Aorta (tissue), 5 donors: ENCODE measurements at regions not wholly inside any gene's neighbourhood (a gene's known extent, or its start where the extent isn't known, plus 50 kb on each side); places are given as distances from the start of the nearest gene placed in this dataset.

Experiments used
- ATAC-seq: fragments of 200-7000 bp; cut with Tn5 transposase; one replicate; pipeline ENCODE4 v1.9.1; 2022; ENCODE audit warnings: moderate library complexity; ENCODE audit not compliant: low FRiP score
- DNase-seq, 2 donors: peaks; one replicate each; pipeline ENCODE4 v3.0.0-alpha.2; 2020
- H3K27ac ChIP-seq, 2 donors: one replicate each; pipeline ENCODE4 v1.5.1; 2013; ENCODE audit warnings: low read length in 2 of 2, mild to moderate bottlenecking in 2 of 2, moderate library complexity in 2 of 2, control low read depth in 1 of 2, inconsistent platforms in 1 of 2, low read depth in 1 of 2
- H3K27me3 ChIP-seq, 2 donors: one replicate each; pipeline ENCODE4 v1.6.1; 2013; ENCODE audit warnings: control low read depth in 1 of 2, low read length in 1 of 2, mild to moderate bottlenecking in 1 of 2, moderate library complexity in 1 of 2; ENCODE audit not compliant: insufficient read depth in 2 of 2, control insufficient read depth in 1 of 2
- H3K36me3 ChIP-seq, 2 donors: one replicate each; pipeline ENCODE4 v1.6.1; 2013; ENCODE audit warnings: control low read depth in 1 of 2, low read length in 1 of 2, mild to moderate bottlenecking in 1 of 2; ENCODE audit not compliant: insufficient read depth in 2 of 2, control insufficient read depth in 1 of 2
- H3K4me1 ChIP-seq, 2 donors: one replicate each; pipeline ENCODE4 v1.6.1; 2013; ENCODE audit warnings: low read length in 2 of 2, control low read depth in 1 of 2, mild to moderate bottlenecking in 1 of 2, moderate library complexity in 1 of 2; ENCODE audit not compliant: insufficient read depth in 2 of 2, control insufficient read depth in 1 of 2
- H3K4me3 ChIP-seq, 2 donors: one replicate each; pipeline ENCODE4 v1.5.1; 2013; ENCODE audit warnings: low read length in 2 of 2, control low read depth in 1 of 2, mild to moderate bottlenecking in 1 of 2
- H3K9me3 ChIP-seq: one replicate; pipeline ENCODE4 v1.6.1; 2013; ENCODE audit warnings: mild to moderate bottlenecking, low read length; ENCODE audit not compliant: control insufficient read depth
- WGBS, 2 donors: extraction: QIAGEN DNeasy Blood & Tissue Kit; methylation state at CpG; one replicate each; pipeline ENCODE4 v1.1.7; 2013; 5-methylcytosine and 5-hydroxymethylcytosine counted together
- intact Hi-C, 2 donors: fragments of 100-400 bp; cut with DNase I; formaldehyde crosslinking; loops; one replicate each; pipeline versions ENCODE4 v1.14.2 to v1.15.0; 2022
- donor health status: healthy with polysubstance abuse.
- donor health status: Bipolar disorder and iron deficiency.
- donor health status: DM: no; HTN: no; CAD: no.
- donor health status: DM: no; HTN: no; CAD: no.
- donor health status: DM: yes; HTN: yes; CAD: no.

DNA sequence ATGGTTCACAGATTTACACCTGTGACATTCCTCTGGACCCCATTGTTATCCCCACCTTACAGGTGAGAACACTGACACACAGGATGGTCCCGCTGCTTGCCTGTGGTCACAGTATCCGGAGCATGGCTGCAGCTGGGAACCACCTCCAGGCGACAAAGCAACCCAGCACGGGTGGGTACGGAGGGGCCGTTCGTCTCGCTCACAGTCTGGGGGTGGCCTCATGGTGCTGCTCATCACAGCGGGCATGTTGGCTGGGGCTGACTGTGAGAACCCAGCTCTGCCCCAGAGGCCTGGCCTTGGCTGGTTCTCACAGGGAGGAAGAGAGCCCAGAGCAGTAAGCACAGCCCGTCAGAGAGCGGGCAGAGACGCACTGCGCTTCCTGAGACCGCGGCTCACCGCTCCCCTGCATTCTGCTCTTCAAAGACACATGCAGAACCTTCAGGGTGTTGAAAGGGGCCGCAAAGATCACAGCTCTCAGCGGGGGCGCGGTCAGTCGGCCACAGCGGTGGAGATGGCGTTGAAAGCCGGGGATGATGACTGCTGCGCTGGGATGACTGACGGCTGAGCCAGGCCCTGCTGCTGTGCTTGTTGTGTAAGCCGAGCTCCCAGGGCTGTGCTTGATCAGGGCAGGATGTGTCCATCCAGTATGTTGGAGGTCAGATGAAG lies 423.0 kb downstream of the BRD1 start:
- DNase-seq (peak in 1 of 2 donors; percentile 70), ATAC-seq (no peak)
- H3K36me3 ChIP-seq: no peaks in the 10 kb centered on the region
- H3K4me3 ChIP-seq: no peak overlapping the region
- H3K27me3 ChIP-seq: no peaks in the 10 kb centered on the region
- H3K4me1 ChIP-seq: no peaks in the 10 kb centered on the region
- H3K27ac ChIP-seq: no peak overlapping the region
- WGBS, 2 donors: 39 to 57% methylated on average over 27 of the region's 27 CpGs
- intact Hi-C loops: no loop called here
- no peaks in the 10 kb centered on the region for H3K9me3 ChIP-seq

DNA sequence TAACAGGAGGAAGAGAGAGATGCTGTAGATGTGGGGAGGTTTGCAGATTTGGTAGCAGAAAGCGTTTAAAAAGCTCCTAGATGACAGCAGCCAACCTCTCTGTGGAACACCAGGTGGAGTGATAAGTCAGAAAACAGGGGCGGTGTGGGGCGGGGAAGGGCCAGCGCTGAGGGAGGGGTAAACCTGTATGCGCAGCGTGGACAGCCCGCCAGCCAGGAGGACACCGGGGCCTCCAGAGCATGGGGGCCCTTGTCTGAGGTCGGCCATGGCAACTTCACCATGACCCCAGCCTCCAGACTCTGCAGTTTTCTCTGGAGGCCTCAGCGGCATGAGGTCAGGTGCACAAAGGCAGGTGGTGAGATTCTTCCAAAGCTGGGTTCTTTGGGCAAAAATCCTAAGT lies 423.7 kb downstream of the BRD1 start:
- H3K4me1 ChIP-seq: no peaks in the 10 kb centered on the region
- no peaks in the 10 kb centered on the region for H3K27me3 ChIP-seq
- H3K27ac ChIP-seq: no peak overlapping the region
- no peaks in the 10 kb centered on the region for H3K36me3 ChIP-seq
- intact Hi-C loops: no loop called here
- 87 to 90% methylated on average over 10 of the region's 10 CpGs for WGBS, 2 donors
- DNase-seq (peak in 1 of 2 donors; percentile 61), ATAC-seq (no peak)
- H3K9me3 ChIP-seq: no peaks in the 10 kb centered on the region
- H3K4me3 ChIP-seq: no peak overlapping the region

DNA sequence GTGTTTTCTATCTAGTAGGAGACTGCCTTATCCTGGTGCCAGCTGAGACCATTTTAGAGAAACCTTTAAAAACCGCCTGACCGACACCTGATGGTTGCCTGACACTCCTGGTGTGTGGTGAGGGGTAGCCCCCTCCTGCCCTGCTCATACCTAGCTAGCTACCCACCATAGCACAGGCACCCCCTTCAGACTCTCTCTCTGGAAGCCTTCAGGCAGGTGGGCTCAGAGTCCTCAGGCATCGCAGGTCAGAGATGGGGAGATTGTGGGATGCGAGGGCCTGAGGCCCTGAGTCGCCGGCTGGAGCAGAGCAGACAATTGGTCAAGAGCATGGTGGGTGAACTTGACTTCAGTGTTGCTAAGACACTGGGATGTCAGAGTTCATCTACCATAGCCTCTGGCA lies 424.6 kb downstream of the BRD1 start:
- WGBS, 2 donors: 94 to 96% methylated on average over 6 of the region's 6 CpGs
- Histone ChIP-seq H3K4me1 (no peaks in the 10 kb centered on the region), H3K27ac (no peak overlapping the region), H3K4me3 (no peak overlapping the region), H3K9me3 (no peaks in the 10 kb centered on the region), H3K27me3 (no peaks in the 10 kb centered on the region), H3K36me3 (no peaks in the 10 kb centered on the region)
- ATAC-seq (no peak), DNase-seq (peak in 1 of 2 donors; percentile 35)
- intact Hi-C loops: no loop called here

DNA sequence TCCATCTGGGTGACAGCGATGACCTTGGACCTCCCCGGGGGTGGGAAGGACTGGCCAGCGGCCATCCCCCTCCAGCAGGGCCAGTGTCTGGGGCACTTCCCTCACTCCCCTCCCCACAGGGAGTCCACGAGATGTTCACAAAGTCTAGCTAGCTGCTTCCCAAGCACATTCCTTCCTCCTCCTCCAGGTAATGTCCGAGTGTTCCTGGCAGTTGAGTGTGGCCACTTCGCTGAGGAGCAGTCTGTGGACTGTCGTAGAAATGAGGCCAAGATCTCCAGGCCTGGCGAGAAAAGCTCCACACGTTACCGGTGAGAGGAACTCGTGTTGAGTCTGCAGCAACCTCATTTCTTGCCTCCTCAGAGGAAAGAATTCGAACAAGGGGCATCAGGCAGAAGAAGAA lies 425.5 kb downstream of the BRD1 start:
- H3K36me3 ChIP-seq: no peaks in the 10 kb centered on the region
- 68 to 76% methylated on average over 12 of the region's 12 CpGs for WGBS, 2 donors
- no peaks in the 10 kb centered on the region for H3K27me3 ChIP-seq
- intact Hi-C loops: no loop called here
- DNase-seq: peak in 1 of 2 donors; percentile 34
- H3K4me1 ChIP-seq: no peaks in the 10 kb centered on the region
- H3K9me3 ChIP-seq: no peaks in the 10 kb centered on the region
- no peak overlapping the region for H3K4me3 ChIP-seq
- no peak for ATAC-seq
- H3K27ac ChIP-seq: no peak overlapping the region

DNA sequence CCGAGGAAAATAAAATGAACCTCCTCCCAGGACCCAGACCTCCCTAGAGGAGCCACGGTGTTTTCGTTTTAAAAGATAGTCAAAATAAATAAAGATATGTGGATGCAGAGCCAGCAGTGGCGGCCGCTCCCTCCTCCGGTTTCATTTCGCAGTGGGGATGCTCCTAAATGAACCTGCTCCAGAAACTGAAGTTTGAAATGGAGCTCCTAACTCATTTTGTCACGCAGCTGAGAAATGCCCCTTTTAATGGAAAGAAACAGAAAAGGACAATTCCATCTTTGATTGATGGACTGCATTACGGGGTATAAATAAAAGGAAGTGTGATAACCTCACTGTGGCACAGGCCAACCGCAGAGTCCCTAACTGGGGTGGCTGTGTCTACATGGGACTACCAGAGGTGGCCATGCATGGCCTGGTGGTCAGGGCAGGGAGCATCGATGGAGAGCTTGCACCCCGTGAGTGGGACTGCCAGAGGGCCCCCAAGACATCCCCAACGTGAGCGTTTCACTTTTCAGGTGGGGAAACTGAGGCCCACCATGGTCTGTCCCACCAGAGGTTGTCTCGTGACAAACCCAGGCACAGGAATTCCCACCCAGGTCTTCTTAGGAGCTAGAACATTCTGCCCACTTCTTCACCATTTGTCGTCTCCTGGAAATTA lies 426.6 kb downstream of the BRD1 start:
- intact Hi-C loops: no loop called here
- H3K4me1 ChIP-seq: no peaks in the 10 kb centered on the region
- 63 to 67% methylated on average over 16 of the region's 16 CpGs for WGBS, 2 donors
- H3K36me3 ChIP-seq: no peaks in the 10 kb centered on the region
- no peak overlapping the region for H3K27ac ChIP-seq
- DNase-seq (peak in 1 of 2 donors; percentile 22), ATAC-seq (no peak)
- no peak overlapping the region for H3K4me3 ChIP-seq
- no peaks in the 10 kb centered on the region for H3K27me3 ChIP-seq
- H3K9me3 ChIP-seq: no peaks in the 10 kb centered on the region

DNA sequence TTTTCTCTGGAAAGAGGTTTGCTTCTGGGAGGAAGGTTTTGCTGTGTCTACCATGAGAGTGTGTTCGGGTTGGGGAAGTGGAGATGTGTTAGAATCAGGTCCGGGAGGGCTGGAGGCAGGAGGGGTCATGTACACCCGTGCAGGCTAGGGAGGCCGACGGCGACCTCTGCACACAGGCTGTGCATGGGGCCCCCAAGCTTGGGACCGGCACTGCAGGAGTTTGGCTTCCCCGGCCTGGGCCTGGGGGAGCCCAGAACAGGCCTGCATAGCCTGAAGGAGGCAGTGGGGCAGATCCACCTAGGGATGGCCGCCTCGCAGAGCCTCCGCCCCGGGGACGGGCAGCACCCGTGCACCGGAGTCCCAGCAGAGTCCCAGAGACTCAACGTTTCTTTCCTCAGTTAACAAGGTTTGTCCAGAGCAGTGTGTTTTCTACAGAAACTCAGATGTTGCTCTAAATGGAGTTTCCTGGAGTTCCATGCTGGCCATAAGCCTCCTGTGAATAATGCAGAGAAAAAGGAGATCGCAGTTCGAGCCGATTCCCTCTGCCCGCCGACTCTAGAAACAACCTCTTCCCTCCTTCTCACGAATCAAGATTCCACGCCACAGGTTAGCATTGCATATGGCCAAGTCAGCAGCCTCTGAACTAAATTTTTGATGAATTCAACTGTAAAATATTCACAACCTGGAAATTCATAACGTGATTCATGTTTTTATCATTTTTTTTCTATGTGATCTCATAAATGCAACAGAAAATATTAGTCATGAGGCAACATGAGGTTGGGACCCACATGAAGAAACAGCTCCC lies 427.3 kb downstream of the BRD1 start:
- Histone ChIP-seq H3K9me3 (no peaks in the 10 kb centered on the region), H3K36me3 (no peaks in the 10 kb centered on the region), H3K27ac (no peak overlapping the region), H3K27me3 (no peaks in the 10 kb centered on the region), H3K4me1 (no peaks in the 10 kb centered on the region), H3K4me3 (no peak overlapping the region)
- 79 to 80% methylated on average over 24 of the region's 24 CpGs for WGBS, 2 donors
- DNase-seq: peak in 1 of 2 donors; percentile 60
- ATAC-seq: no peak
- intact Hi-C loops: no loop called here

DNA sequence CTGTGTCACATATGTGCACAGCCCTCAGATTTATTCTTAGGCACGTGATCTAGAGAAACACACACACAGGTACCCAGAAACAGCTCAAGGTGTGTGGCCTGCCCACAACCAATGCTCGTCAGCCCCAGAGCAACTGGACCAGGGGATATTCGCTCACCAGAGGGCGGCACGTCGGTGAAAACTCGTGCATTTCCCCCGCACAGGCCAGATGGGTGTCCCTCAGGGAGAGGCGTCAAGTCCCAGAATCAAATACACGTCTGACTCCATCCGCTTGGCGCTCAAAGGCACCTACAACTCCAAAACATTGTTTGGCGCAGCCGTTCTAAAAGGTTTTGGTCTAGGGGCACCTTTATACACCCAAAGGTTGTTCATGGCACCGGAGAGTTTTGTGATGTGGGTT lies 429.0 kb downstream of the BRD1 start:
- H3K27ac ChIP-seq: no peak overlapping the region
- H3K4me1 ChIP-seq: no peaks in the 10 kb centered on the region
- no peaks in the 10 kb centered on the region for H3K27me3 ChIP-seq
- no peak overlapping the region for H3K4me3 ChIP-seq
- no peaks in the 10 kb centered on the region for H3K36me3 ChIP-seq
- intact Hi-C loops: no loop called here
- 73 to 76% methylated on average over 15 of the region's 15 CpGs for WGBS, 2 donors
- peaks cover 4% of the 10 kb centered on the region for H3K9me3 ChIP-seq
- DNase-seq: peak in 1 of 2 donors; percentile 37
- no peak for ATAC-seq

DNA sequence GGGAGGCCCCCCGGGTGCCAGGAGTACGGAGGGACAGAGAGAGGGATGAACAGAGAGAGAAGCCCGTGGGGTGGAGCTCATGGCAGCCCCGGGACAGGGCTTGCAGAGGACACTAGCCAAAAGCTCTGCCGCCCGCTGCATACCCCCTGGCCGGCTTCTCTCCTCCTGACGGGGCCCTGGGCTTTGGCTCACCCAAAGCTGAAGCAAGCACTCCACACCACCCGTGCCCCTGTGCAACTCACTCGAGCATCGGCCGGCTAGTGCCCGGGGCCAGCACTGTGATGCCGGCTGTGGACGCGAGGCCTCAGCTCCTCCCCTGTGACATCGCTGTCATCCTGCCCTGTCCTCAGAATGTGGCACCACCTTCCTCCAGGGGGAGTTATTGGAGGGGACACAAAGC lies 429.6 kb downstream of the BRD1 start:
- WGBS, 2 donors: 76 to 85% methylated on average over 17 of the region's 17 CpGs
- DNase-seq (peak in 1 of 2 donors; percentile 68), ATAC-seq (no peak)
- no peaks in the 10 kb centered on the region for H3K36me3 ChIP-seq
- no peaks in the 10 kb centered on the region for H3K4me1 ChIP-seq
- no peak overlapping the region for H3K27ac ChIP-seq
- H3K27me3 ChIP-seq: no peaks in the 10 kb centered on the region
- intact Hi-C loops: no loop called here
- no peak overlapping the region for H3K4me3 ChIP-seq
- peaks cover 4% of the 10 kb centered on the region for H3K9me3 ChIP-seq
